Activated T-helper 2 cell treated with anti-CD3 and anti-CD28 coated beads, Interferon-gamma antibody, Interleukin-2, Interleukin-4, amounts not matched to agents 10 μg/mL and 5 μg/mL and 100 μg/mL, durations not matched to agents 14 hours and 24 hours and 36 hours (primary cell): ENCODE measurements at regions not wholly inside any gene's neighbourhood (a gene's known extent, or its start where the extent isn't known, plus 50 kb on each side); places are given as distances from the start of the nearest gene placed in this dataset.

Source experiments
- DNase-seq: peaks from one replicate; pipeline ENCODE4 v3.0.0; 2021; ENCODE audit warnings: low spot score
- H3K27ac Mint-ChIP-seq: one replicate; pipeline ENCODE4 v1.8.0; 2021; ENCODE audit warnings: mixed read lengths
- H3K27me3 Mint-ChIP-seq: one replicate; pipeline ENCODE4 v1.8.0; 2021; ENCODE audit warnings: low read depth, mixed read lengths
- H3K36me3 Mint-ChIP-seq: one replicate; pipeline ENCODE4 v1.8.0; 2021; ENCODE audit warnings: low read depth, mixed read lengths
- H3K4me1 Mint-ChIP-seq: one replicate; pipeline ENCODE4 v1.8.0; 2021; ENCODE audit warnings: low read depth, mixed read lengths
- H3K4me3 Mint-ChIP-seq: one replicate; pipeline ENCODE4 v1.8.0; 2021; ENCODE audit warnings: low read depth, mild to moderate bottlenecking, moderate library complexity, mixed read lengths
- H3K9me3 Mint-ChIP-seq: one replicate; pipeline ENCODE4 v1.8.0; 2021; ENCODE audit warnings: mixed read lengths
- intact Hi-C: fragments of 100-400 bp; cut with micrococcal nuclease; formaldehyde crosslinking; loops from one replicate; pipeline ENCODE4 v1.15.1; 2023

DNA sequence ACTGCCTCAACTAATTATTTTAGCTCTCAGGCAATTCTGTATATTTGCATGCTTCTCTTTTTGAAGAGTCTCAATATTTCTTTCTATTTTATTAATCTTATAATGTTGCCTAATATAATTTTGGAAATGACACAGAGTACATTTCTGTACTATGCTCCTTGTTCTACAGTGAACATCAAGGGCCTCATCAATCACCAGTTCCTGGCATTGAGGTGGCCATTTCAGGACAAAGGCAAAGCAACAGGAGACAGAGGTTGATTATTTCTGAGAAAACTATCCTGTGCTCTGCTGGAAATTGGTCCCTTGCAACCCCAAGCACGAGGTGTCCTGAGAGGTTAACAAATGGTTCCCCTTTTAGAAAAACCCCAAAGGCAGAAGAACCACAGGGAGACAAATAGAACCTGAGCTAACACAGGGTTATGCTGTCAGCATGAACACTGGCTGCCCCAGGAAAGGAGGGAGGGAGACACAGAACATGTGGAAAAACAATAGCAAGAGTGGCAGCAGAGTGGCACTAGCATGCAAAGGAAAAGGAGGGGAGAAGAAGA lies 63.9 kb upstream of the VAV3 start:
- no peak for DNase-seq
- H3K36me3 Mint-ChIP-seq = no peaks in the 10 kb centered on the region
- peaks cover 9% of the 10 kb centered on the region for H3K27me3 Mint-ChIP-seq
- H3K4me1 Mint-ChIP-seq = no peaks in the 10 kb centered on the region
- no peak overlapping the region for H3K4me3 Mint-ChIP-seq
- H3K27ac Mint-ChIP-seq = no peak overlapping the region
- intact Hi-C loops = no loop called here
- H3K9me3 Mint-ChIP-seq = no peaks in the 10 kb centered on the region

DNA sequence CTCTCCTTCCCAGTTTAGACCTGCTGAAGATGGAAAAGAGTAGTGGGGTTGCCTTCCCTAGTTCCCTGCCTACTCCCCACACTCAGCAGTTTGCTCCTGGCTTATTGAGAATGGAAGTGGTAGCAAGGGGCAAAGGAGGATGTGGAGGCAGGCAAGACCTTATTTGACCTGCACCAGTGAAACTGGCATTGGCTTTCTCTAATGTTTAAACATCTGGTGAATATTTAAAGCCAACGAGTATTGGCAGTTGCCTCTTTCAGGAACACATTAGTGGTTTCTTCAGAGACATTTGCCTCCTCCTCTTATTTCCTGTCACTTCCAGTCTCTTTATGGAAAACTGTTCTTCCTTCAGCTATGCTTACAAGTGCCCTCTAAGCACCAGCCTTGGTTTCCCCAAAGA lies 62.4 kb upstream of the VAV3 start:
- H3K27me3 Mint-ChIP-seq = peaks cover 7% of the 10 kb centered on the region
- no peak overlapping the region for H3K4me3 Mint-ChIP-seq
- H3K9me3 Mint-ChIP-seq = no peaks in the 10 kb centered on the region
- H3K27ac Mint-ChIP-seq = no peak overlapping the region
- no peaks in the 10 kb centered on the region for H3K36me3 Mint-ChIP-seq
- DNase-seq = no peak
- H3K4me1 Mint-ChIP-seq = no peaks in the 10 kb centered on the region
- intact Hi-C loops = no loop called here

DNA sequence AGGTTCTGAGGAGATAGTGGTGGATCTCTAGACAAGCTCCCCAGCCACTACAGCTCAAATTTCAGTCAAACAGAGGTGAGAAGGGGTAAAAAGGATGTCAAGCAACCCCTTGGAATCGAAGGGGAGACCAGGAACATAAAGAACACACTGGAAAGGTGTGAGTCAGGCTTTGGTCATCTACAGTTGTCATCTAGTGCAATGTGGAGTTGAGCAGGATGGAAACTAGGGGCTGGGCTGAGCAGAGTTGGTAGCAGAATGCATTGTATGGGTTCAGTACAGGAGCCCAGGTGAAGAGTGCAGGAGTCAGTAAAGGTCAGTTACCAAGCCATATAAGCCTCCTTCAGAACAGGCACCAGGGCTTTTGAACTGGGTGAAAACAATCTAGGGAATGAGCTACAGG lies 52.7 kb upstream of the VAV3 start:
- no peaks in the 10 kb centered on the region for H3K36me3 Mint-ChIP-seq
- H3K4me3 Mint-ChIP-seq = no peak overlapping the region
- peaks cover 7% of the 10 kb centered on the region for H3K4me1 Mint-ChIP-seq
- H3K9me3 Mint-ChIP-seq = no peaks in the 10 kb centered on the region
- no peak for DNase-seq
- H3K27me3 Mint-ChIP-seq = peaks cover 4% of the 10 kb centered on the region
- intact Hi-C loops = no loop called here
- H3K27ac Mint-ChIP-seq = no peak overlapping the region

DNA sequence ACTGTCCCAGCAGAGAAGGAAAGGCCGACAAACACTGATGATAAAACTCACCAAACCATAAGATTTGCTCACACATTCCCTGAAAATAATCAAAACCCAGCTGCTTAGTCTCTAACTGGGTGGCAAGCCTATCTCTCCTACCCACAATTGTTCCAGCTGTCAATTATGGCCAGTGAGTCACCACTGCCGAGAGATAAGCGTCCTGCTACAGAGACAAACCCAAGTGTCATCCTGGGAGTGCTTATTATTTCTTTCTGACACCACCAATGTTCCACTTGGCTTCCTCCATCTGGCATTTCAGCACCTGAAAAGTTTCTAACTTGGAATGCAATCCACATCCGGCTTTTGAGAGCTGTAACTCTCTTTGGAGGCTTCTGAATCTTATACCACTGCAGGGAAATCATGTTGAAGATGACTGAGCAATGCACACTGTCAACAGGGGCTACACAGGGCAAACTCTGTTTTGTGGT lies 51.5 kb upstream of the VAV3 start:
- Mint-ChIP-seq H3K4me1 (peaks cover 7% of the 10 kb centered on the region), H3K4me3 (no peak overlapping the region), H3K36me3 (no peaks in the 10 kb centered on the region), H3K9me3 (no peaks in the 10 kb centered on the region), H3K27me3 (peaks cover 4% of the 10 kb centered on the region), H3K27ac (no peak overlapping the region)
- DNase-seq = no peak
- intact Hi-C loops = no loop called here
